NCI-H1092 (cell line): ENCODE measurements at regions not wholly inside any gene's neighbourhood (a gene's known extent, or its start where the extent isn't known, plus 50 kb on each side); places are given as distances from the start of the nearest gene placed in this dataset.

Source experiments
- DNase-seq: peaks from one replicate; lab custom pipeline; 2025; lab: John Stamatoyannopoulos, UW

DNA sequence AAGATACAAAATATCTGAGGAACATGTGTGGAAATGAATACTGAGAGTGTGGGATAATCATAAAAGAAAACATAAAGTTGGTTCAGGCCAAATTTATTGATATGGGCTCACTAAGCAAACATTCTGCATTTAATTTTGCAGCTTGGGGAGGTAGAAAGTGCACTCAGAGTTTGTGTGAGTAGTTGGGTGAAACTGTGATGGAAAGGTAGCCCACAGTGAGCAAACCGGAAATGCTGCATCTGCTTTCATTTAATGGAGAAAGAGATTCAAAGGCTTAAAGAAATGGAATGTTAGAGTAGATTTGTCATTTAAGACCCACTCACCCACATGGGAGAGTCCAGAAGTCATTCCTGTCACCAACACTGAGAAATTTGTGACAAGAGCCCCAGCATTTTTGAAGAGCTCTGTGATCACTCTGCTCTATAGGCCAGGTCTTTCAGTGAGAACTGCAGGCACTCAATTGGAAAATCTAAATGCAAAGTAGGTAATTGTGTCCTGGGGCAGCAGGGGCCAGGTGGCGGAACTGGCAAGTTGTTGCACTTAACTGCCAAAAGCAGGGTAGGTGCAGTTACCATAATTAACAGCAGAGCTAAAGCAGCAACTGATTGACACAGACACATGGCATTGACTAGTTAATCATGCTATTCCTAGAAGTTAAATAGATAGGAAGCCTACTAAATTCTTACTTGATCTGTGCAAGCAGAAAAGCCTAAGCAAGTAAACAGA lies 1228.3 kb upstream of the PCDH20 start:
- DNase-seq: no peak

GRCh38 chr13:62643007-62643483 lies 1227.4 kb upstream of the PCDH20 start:
- DNase-seq: no peak

- no peak for DNase-seq
Measured at GRCh38 chr13:62635161-62635560, 1219.5 kb upstream of the PCDH20 start.

- no peak for DNase-seq
Measured at GRCh38 chr13:62633448-62633847, 1217.8 kb upstream of the PCDH20 start.

GRCh38 chr13:62631619-62632018 lies 1216.0 kb upstream of the PCDH20 start:
- no peak for DNase-seq

DNA sequence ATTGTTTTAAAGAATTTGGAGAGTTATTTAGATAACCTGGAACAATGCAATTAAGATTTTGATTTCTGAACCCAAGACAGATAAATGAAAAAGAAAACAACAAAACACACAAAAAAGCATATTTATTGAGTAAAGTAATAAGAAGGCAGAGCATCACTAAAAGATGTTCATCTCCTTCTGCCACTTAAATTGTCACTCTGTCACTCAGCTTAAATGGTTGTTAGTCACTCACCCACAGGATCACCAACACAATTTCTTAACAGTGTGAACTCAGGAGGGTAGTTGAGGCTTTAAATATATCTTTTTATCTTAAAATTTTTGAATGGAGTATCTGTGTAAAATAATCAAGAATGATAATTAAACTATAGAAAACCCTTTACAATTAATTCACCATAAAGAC lies 1215.5 kb upstream of the PCDH20 start:
- no peak for DNase-seq

DNA sequence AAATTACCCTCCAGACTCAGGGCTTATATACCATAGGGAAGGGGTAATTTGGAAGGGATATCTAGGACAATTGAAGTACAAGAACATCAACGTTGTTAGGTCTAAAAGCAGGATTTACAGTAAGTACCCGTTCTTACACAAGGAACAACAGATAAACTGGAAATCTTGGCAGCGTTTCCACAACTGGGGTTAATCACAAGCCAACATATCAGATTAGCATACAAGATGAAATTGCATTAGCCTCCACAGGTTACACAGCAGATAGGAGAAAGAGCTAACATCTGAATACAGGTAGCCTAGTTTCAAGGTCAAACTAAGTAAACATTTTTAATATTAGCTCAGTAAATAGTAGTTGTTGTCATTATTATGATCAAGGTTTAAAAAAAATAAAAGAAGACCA lies 1214.0 kb upstream of the PCDH20 start:
- DNase-seq: no peak

- no peak for DNase-seq
Measured at GRCh38 chr13:62627226-62627625, 1211.6 kb upstream of the PCDH20 start.

- no peak for DNase-seq
Measured at GRCh38 chr13:62626771-62627170, 1211.1 kb upstream of the PCDH20 start.

GRCh38 chr13:62625214-62625881 lies 1209.7 kb upstream of the PCDH20 start:
- no peak for DNase-seq

DNA sequence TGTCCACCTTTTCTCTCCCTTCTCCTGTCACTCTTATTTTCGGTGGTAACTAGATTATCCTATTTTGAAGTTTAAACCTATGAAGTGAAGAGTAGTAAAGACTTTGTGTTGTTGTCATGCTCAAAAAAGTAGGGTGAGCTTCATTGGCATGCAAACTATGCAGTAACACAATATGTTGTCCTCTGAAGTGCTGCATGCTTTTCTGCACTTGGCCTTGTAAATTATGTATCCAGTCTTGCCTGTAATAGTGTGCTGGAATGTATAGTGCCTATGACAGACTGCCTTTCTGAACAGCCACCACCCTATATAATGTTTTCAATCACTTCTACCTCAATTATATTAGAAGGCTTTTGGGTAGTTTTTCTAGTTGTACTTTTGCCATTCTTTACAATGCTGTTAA lies 1198.2 kb upstream of the PCDH20 start:
- no peak for DNase-seq

DNA sequence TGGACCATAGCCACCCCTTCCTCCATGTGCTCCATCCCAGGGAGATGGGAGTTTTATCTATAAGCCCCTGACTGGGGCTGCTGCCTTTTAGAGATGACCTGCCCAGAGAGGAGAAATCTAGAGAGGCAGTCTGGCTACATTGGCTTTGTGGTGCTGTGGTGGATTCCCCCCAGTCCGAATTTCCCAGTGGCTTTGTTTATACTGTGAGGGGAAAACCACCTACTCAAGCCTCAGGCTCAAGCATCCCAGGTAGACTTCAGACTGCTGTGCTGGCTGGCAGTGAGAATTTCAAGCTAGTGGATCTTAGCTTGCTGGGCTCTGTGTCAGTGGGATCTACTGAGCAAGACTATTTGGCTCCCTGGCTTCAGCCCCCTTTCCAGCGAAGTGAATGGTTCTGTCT lies 1195.7 kb upstream of the PCDH20 start:
- DNase-seq: no peak

DNA sequence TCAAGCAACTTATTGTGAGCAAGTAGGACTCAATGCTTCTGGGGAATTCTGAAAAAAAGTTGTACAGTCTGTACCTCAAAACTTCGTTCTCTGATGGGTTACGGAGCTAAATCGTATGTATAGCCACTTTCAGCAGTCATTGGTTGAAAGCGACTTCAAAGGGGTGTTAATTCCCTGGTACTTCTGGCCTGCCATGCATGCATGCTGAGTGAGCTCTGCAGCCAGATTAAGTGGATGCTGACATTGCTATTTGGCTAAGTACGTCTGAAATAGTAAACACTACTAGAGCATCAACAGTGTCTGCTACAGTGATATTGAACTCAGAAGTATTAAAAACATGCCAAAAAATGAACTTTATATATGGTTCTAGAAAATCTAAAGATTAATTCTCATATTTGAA lies 1183.1 kb upstream of the PCDH20 start:
- DNase-seq: no peak

DNA sequence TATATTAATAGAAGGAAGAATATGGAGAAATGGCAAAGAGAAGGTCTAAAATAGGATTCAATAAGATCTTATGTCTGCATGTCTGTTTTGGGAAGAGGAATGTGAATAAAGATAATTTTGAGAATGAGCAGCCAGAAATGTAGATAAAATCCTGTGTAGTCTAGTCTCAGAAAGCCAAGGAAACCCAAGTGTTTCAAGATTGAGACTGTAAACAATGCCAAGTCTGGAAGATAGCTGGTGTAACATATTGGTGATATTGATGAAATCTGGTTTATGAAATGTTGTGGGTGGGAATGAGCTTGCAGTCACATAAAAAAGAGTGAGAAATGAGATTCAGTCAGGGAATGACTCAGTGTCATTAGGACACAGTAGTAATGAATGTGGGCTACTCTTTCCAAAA lies 1180.3 kb upstream of the PCDH20 start:
- DNase-seq: no peak

GRCh38 chr13:62593804-62594203 lies 1178.2 kb upstream of the PCDH20 start:
- no peak for DNase-seq

GRCh38 chr13:62583466-62583865 lies 1167.8 kb upstream of the PCDH20 start:
- no peak for DNase-seq

- DNase-seq: no peak
Measured at GRCh38 chr13:62578402-62578801, 1162.8 kb upstream of the PCDH20 start.

GRCh38 chr13:62564770-62565169 lies 1149.1 kb upstream of the PCDH20 start:
- DNase-seq: no peak

GRCh38 chr13:62563251-62563650 lies 1147.6 kb upstream of the PCDH20 start:
- no peak for DNase-seq

- DNase-seq: no peak
Measured at GRCh38 chr13:62556978-62557377, 1141.3 kb upstream of the PCDH20 start.

DNA sequence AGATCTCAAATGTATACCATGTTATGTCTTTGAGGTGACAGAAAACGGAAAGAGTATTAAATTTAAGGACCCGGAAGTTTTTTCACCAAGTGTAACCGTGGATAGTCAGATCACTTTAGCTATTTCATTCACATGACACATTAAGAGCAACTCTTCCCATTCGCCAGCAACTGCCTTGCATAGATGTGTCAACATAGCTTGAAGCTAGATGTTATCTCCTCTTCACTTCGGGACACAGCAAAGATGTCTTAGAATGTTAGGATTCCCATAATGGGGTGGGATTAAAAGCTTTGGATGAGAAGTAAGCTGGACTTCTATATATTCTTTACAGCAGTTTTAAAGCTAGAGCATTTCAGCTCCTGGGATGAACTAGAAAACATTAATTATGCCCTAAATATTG lies 1135.9 kb upstream of the PCDH20 start:
- DNase-seq: no peak

DNA sequence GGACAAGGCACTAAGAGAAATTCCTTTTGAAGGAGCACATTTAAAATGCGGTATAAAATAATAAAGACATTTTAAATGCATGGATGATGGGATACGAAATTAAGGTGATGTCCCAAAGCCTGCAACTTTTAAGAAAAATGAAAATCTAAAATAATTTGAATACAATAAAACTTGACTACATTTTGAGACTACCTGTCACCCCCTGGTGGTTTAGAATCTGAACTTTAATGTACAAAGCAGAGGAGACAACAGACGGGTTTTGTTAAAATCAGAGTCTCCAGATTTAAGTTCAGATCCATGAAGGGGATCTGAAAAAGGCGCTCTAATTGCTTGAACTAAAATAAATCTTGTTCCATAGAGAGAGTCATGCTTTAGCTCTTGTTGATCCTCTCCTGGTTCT lies 1129.3 kb upstream of the PCDH20 start:
- DNase-seq: no peak

DNA sequence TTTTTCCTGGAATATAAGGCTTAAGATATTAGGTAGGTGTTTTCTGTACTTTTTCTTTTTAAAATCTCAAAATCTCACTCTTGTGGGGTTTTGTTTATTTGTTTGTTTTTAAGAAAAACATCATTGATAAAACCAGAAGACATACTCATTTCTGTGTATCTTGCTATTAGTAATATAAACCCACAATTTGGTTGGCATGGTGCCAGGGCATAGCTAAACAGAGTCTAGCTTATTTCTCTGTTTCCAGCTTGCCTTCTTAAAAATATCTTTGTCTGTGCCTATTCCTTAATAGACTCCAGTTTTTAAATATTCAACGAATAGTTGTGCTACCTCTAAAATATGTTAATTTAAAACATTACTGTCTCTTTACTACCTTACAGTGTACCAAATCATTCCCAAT lies 1121.9 kb upstream of the PCDH20 start:
- DNase-seq: no peak

GRCh38 chr13:62525652-62526051 lies 1110.0 kb upstream of the PCDH20 start:
- DNase-seq: no peak
